SK-N-SH (cell line): ENCODE measurements at regions not wholly inside any gene's neighbourhood (a gene's known extent, or its start where the extent isn't known, plus 50 kb on each side); places are given as distances from the start of the nearest gene placed in this dataset.

ENCODE experiments used
- CTCF ChIA-PET: fragments of 300-600, 350-600 bp; formaldehyde crosslinking; extraction: SDS; loops from one replicate; lab custom pipeline; 2021; lab: Yijun Ruan, JAX
- POLR2A ChIA-PET: fragments of 350-600 bp; sonication (Branson Sonifier 250); formaldehyde crosslinking; extraction: SDS; loops from one replicate; lab custom pipeline; 2020; ENCODE audit warnings: antibody characterized with exemption, inconsistent platforms; lab: Yijun Ruan, JAX
- DNase-seq: peaks from one replicate; pipeline ENCODE4 v3.0.0; 2012
- H2AFZ ChIP-seq: fragments of 200-600 bp; sonication (generic); 2 replicates; pipeline ENCODE4 v1.8.1; 2016; ENCODE audit warnings: antibody characterized with exemption, mild to moderate bottlenecking, low read depth
- H3F3A ChIP-seq: fragments of 200-600 bp; sonication (generic); replicated peaks from 2 replicates; pipeline ENCODE3; 2016; ENCODE audit warnings: antibody characterized with exemption, mild to moderate bottlenecking; ENCODE audit not compliant: insufficient read depth
- H3K27ac ChIP-seq, 2 experiments: fragments of 200-500 bp in 1 of 2; fragments of 200-600 bp in 1 of 2; sonication (Bioruptor generic) in 1 of 2; sonication (generic), shearing (Covaris generic) in 1 of 2; 2 replicates each; pipeline versions ENCODE4 v1.5.1 to v1.6.1; 2014 to 2016; ENCODE audit warnings: low read depth in 2 of 2, inconsistent platforms in 1 of 2, low read length in 1 of 2, mild to moderate bottlenecking in 1 of 2, mixed read lengths in 1 of 2
- H3K27me3 ChIP-seq: fragments of 200-600 bp; sonication (generic), shearing (Covaris generic); 2 replicates; pipeline ENCODE4 v1.6.1; 2016; ENCODE audit warnings: mixed run types; ENCODE audit not compliant: insufficient read depth
- H3K36me3 ChIP-seq, 2 experiments: fragments of 200-500 bp in 1 of 2; fragments of 200-600 bp in 1 of 2; sonication (Bioruptor generic) in 1 of 2; sonication (generic) in 1 of 2; replicated peaks in 1 of 2; 2 replicates each; pipeline versions ENCODE3 to v1.5.1; 2014 to 2016; ENCODE audit warnings: low read length in 1 of 2, mild to moderate bottlenecking in 1 of 2; ENCODE audit not compliant: insufficient read depth in 2 of 2, control insufficient read depth in 1 of 2
- H3K4me1 ChIP-seq, 2 experiments: fragments of 200-500 bp in 1 of 2; fragments of 200-600 bp in 1 of 2; sonication (Bioruptor generic) in 1 of 2; sonication (generic), shearing (Covaris generic) in 1 of 2; 2 replicates each; pipeline versions ENCODE4 v1.5.1 to v1.6.1; 2014 to 2016; ENCODE audit warnings: low read depth in 1 of 2, low read length in 1 of 2, mixed run types in 1 of 2; ENCODE audit not compliant: insufficient read depth in 2 of 2, control insufficient read depth in 1 of 2
- H3K4me2 ChIP-seq: fragments of 200-600 bp; sonication (generic), shearing (Covaris generic); 2 replicates; pipeline ENCODE4 v1.6.1; 2017; ENCODE audit warnings: mixed run types
- H3K4me3 ChIP-seq, 2 experiments: fragments of 200-500 bp in 1 of 2; fragments of 200-600 bp in 1 of 2; sonication (Bioruptor generic) in 1 of 2; sonication (generic), shearing (Covaris generic) in 1 of 2; 2 replicates each; pipeline versions ENCODE4 v1.5.1 to v1.8.1; 2014 to 2016; ENCODE audit warnings: low read depth in 2 of 2, inconsistent platforms in 1 of 2, low read length in 1 of 2, mild to moderate bottlenecking in 1 of 2, mixed read lengths in 1 of 2, moderate library complexity in 1 of 2
- H3K79me2 ChIP-seq: fragments of 200-600 bp; sonication (generic); 2 replicates; pipeline ENCODE4 v1.8.1; 2017; ENCODE audit warnings: mild to moderate bottlenecking; ENCODE audit not compliant: insufficient read depth
- H3K9ac ChIP-seq: fragments of 200-600 bp; sonication (generic); 2 replicates; pipeline ENCODE4 v1.6.1; 2017; ENCODE audit warnings: mixed run types
- H3K9me2 ChIP-seq: fragments of 200-600 bp; sonication (generic); 2 replicates; pipeline ENCODE4 v1.6.1; 2017; ENCODE audit warnings: mixed run types
- H3K9me3 ChIP-seq: fragments of 200-600 bp; sonication (generic); 2 replicates; pipeline ENCODE4 v1.6.1; 2017; ENCODE audit warnings: mixed run types, mild to moderate bottlenecking, moderate library complexity
- H4K20me1 ChIP-seq: fragments of 200-600 bp; sonication (generic); 2 replicates; pipeline ENCODE4 v1.6.1; 2017; ENCODE audit warnings: mild to moderate bottlenecking, mixed run types; ENCODE audit not compliant: insufficient read depth
- CHD2 ChIP-seq: fragments of 150-350 bp; IDR thresholded peaks from 2 replicates; pipeline ENCODE4 v1.6.1; 2018; ENCODE audit warnings: low read length; ENCODE audit not compliant: partially characterized antibody
- ELF1 ChIP-seq: IDR thresholded peaks from 2 replicates; pipeline ENCODE4 v1.4.0; 2012
- EZH2phosphoT487 ChIP-seq: fragments of 200-600 bp; sonication (generic); IDR thresholded peaks from 2 replicates; pipeline ENCODE4 v1.6.1; 2017; ENCODE audit warnings: low read depth, mixed run types, mild to moderate bottlenecking, antibody characterized with exemption, moderate library complexity, borderline replicate concordance
- FOXM1 ChIP-seq: IDR thresholded peaks from 2 replicates; pipeline ENCODE4 v1.4.0; 2012; ENCODE audit warnings: low read depth, mild to moderate bottlenecking
- GABPA ChIP-seq: IDR thresholded peaks from 2 replicates; pipeline ENCODE4 v1.4.0; 2012; ENCODE audit warnings: low read depth, mild to moderate bottlenecking
- GATA2 ChIP-seq: sonication (generic); formaldehyde crosslinking; IDR thresholded peaks from 2 replicates; pipeline ENCODE4 v1.5.0; 2020; ENCODE audit warnings: mild to moderate bottlenecking, missing genetic modification reagents
- MAX ChIP-seq: IDR thresholded peaks from 2 replicates; pipeline ENCODE4 v1.4.0; 2012; ENCODE audit warnings: low read depth
- MEF2A ChIP-seq: IDR thresholded peaks from 2 replicates; pipeline ENCODE4 v1.4.0; 2012; ENCODE audit warnings: low read depth, borderline replicate concordance
- NRF1 ChIP-seq: IDR thresholded peaks from 2 replicates; pipeline ENCODE4 v1.6.1; 2012; ENCODE audit warnings: low read depth, mild to moderate bottlenecking, low read length
- PBX3 ChIP-seq: IDR thresholded peaks from 2 replicates; pipeline ENCODE4; 2012
- RXRA ChIP-seq: IDR thresholded peaks from 2 replicates; pipeline ENCODE4 v1.4.0; 2012; ENCODE audit warnings: low read depth, mild to moderate bottlenecking, borderline replicate concordance
- SIN3A ChIP-seq: IDR thresholded peaks from 2 replicates; pipeline ENCODE4 v1.6.1; 2012; ENCODE audit warnings: low read depth, mild to moderate bottlenecking, low read length, moderate library complexity, borderline replicate concordance
- SMC3 ChIP-seq: IDR thresholded peaks from 2 replicates; pipeline ENCODE4 v1.6.1; 2012; ENCODE audit warnings: low read depth, low read length, improper control_type of control experiment
- TAF1 ChIP-seq: IDR thresholded peaks from 2 replicates; pipeline ENCODE4 v1.6.1; 2012; ENCODE audit warnings: low read depth, mild to moderate bottlenecking, low read length, moderate library complexity, borderline replicate concordance
- YY1 ChIP-seq: IDR thresholded peaks from 2 replicates; pipeline ENCODE4 v1.4.0; 2012; ENCODE audit warnings: low read depth, mild to moderate bottlenecking
- WGBS: methylation state at CpG from one replicate; pipeline ENCODE4 v1.1.6; 2017; ENCODE audit warnings: low lambda C conversion rate; 5-methylcytosine and 5-hydroxymethylcytosine counted together
- TF ChIP-seq, protein P1 (sequence below): IDR thresholded peaks from 2 replicates; pipeline ENCODE4 v1.4.0; 2012; ENCODE audit warnings: low read depth, borderline replicate concordance

DNA sequence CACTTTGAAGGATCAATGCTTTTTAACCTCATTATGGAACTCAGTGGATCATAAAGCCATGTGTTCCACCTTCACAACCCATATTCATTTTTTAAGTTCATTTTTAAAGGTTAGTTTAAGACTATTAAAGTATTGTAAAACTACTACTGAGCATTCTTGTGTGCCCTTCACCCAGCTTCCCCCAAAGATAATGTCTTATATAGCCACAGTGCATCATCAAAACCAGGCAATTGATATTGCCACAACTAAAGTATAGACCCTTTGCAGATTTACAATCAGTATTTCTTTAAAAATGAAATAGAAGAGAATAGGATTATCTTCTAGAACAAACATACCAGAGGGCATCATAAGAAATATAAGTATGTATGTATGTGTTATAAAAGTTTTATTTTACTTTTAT lies 597.1 kb downstream of the CCSER2 start:
- Histone ChIP-seq H3K4me2 (no peak overlapping the region), H3K9ac (no peak overlapping the region)
- no peak for TF ChIP-seq PBX3
- TF ChIP-seq, all 33 proteins: peak for 0
- Histone ChIP-seq H3K36me3 (no peaks in the 10 kb centered on the region), H3F3A (no peaks in the 10 kb centered on the region), H3K79me2 (no peaks in the 10 kb centered on the region), H3K9me2 (no peaks in the 10 kb centered on the region), H3K27ac (no peak overlapping the region), H4K20me1 (no peaks in the 10 kb centered on the region), H3K9me3 (no peaks in the 10 kb centered on the region), H3K4me1 (no peaks in the 10 kb centered on the region), H3K27me3 (no peaks in the 10 kb centered on the region), H2AFZ (no peak overlapping the region), H3K4me3 (no peak overlapping the region)
- no peak for DNase-seq
- POLR2A ChIA-PET, result no interaction called here
- CTCF ChIA-PET, result no interaction called here

GRCh38 chr10:84933402-84933801 lies 605.0 kb downstream of the CCSER2 start:
- CTCF ChIA-PET, result no interaction called here
- Histone ChIP-seq H3K4me3 (no peak overlapping the region), H2AFZ (no peak overlapping the region), H3K27ac (no peak overlapping the region), H3K36me3 (no peaks in the 10 kb centered on the region), H3K4me2 (no peak overlapping the region), H3F3A (no peaks in the 10 kb centered on the region), H3K9me3 (no peaks in the 10 kb centered on the region), H3K79me2 (no peaks in the 10 kb centered on the region), H4K20me1 (no peaks in the 10 kb centered on the region), H3K9ac (no peak overlapping the region), H3K27me3 (no peaks in the 10 kb centered on the region), H3K4me1 (peaks cover 0 to 2% of the 10 kb centered on the region in 2 experiments; a peak in 1 of 4 replicates), H3K9me2 (no peaks in the 10 kb centered on the region)
- 65% methylated on average over 7 of the region's 7 CpGs for WGBS
- POLR2A ChIA-PET, result no interaction called here
- TF ChIP-seq SIN3A, result no peak
- no peak for TF ChIP-seq NRF1
- TF ChIP-seq MAX, result no peak
- TF ChIP-seq GABPA, result no peak
- no peak for TF ChIP-seq ELF1
- TF ChIP-seq GATA2 (CRISPR knock-in tag), result no peak
- TF ChIP-seq SMC3, result no peak
- TF ChIP-seq TAF1, result no peak
- TF ChIP-seq YY1, result no peak
- no peak for TF ChIP-seq EZH2phosphoT487
- TF ChIP-seq RXRA, result no peak
- TF ChIP-seq CHD2, result no peak
- TF ChIP-seq, protein P1, sequence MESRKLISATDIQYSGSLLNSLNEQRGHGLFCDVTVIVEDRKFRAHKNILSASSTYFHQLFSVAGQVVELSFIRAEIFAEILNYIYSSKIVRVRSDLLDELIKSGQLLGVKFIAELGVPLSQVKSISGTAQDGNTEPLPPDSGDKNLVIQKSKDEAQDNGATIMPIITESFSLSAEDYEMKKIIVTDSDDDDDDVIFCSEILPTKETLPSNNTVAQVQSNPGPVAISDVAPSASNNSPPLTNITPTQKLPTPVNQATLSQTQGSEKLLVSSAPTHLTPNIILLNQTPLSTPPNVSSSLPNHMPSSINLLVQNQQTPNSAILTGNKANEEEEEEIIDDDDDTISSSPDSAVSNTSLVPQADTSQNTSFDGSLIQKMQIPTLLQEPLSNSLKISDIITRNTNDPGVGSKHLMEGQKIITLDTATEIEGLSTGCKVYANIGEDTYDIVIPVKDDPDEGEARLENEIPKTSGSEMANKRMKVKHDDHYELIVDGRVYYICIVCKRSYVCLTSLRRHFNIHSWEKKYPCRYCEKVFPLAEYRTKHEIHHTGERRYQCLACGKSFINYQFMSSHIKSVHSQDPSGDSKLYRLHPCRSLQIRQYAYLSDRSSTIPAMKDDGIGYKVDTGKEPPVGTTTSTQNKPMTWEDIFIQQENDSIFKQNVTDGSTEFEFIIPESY, result no peak
- TF ChIP-seq MEF2A, result no peak
- TF ChIP-seq FOXM1, result no peak
- DNase-seq, result no peak
